SU-DHL-6 (cell line): ENCODE measurements at regions not wholly inside any gene's neighbourhood (a gene's known extent, or its start where the extent isn't known, plus 50 kb on each side); places are given as distances from the start of the nearest gene placed in this dataset.

Experiments
- EZH2phosphoT487 ChIP-seq: fragments of 200-600 bp; sonication (generic), shearing (Covaris generic); conservative IDR thresholded peaks from 2 replicates; pipeline ENCODE4 v1.6.1; 2018; ENCODE audit warnings: mild to moderate bottlenecking, antibody characterized with exemption, low read length, moderate library complexity, mixed read lengths
- TF ChIP-seq, protein P1 (sequence below): fragments of 200-600 bp; sonication (generic); IDR thresholded peaks from one replicate; pipeline ENCODE4 v1.5.1; 2017; ENCODE audit warnings: antibody characterized with exemption, mild to moderate bottlenecking, low read length, moderate library complexity; ENCODE audit not compliant: insufficient read depth, poor library complexity, severe bottlenecking

DNA sequence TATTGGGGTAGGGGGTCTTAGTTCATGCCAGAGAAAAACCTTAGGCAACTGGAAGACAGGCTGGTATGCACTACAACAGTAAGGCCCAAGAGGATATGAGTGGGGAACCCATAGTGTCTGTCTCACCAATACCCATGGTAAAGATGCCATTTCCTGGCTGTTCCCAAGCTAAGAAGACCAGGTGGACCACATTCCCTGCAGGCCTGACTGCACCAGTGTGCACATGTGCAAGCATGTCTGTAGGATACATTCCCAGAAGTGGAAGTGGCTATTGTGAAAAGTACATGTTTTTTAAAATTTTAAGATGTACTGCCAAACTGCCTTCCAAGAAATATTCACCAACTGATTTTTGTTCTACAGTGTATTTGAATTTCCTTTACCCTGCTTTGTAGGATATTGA lies 207.3 kb upstream of the CTNNB1 start:
- TF ChIP-seq, protein P1, sequence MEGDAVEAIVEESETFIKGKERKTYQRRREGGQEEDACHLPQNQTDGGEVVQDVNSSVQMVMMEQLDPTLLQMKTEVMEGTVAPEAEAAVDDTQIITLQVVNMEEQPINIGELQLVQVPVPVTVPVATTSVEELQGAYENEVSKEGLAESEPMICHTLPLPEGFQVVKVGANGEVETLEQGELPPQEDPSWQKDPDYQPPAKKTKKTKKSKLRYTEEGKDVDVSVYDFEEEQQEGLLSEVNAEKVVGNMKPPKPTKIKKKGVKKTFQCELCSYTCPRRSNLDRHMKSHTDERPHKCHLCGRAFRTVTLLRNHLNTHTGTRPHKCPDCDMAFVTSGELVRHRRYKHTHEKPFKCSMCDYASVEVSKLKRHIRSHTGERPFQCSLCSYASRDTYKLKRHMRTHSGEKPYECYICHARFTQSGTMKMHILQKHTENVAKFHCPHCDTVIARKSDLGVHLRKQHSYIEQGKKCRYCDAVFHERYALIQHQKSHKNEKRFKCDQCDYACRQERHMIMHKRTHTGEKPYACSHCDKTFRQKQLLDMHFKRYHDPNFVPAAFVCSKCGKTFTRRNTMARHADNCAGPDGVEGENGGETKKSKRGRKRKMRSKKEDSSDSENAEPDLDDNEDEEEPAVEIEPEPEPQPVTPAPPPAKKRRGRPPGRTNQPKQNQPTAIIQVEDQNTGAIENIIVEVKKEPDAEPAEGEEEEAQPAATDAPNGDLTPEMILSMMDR: no peak
- no peak for TF ChIP-seq EZH2phosphoT487
